RWPE1 (cell line): ENCODE measurements at regions not wholly inside any gene's neighbourhood (a gene's known extent, or its start where the extent isn't known, plus 50 kb on each side); places are given as distances from the start of the nearest gene placed in this dataset.

ENCODE experiments used
- CTCF ChIA-PET: fragments of 350-600 bp; sonication (Branson Sonifier 250); formaldehyde crosslinking; extraction: SDS; loops from one replicate; lab custom pipeline; 2021; lab: Yijun Ruan, JAX
- POLR2A ChIA-PET: fragments of 400-600 bp; formaldehyde crosslinking; extraction: SDS; loops from one replicate; lab custom pipeline; 2020; ENCODE audit warnings: antibody characterized with exemption; ENCODE audit not compliant: low non-redundant PET; lab: Yijun Ruan, JAX
- DNase-seq: peaks from one replicate; pipeline ENCODE4 v3.0.0; 2012; ENCODE audit warnings: low spot score
- H3K27ac ChIP-seq: fragments of 450-650 bp; 2 replicates; pipeline ENCODE4 v1.5.1; 2017
- CTCF ChIP-seq: fragments of 450-650 bp; conservative IDR thresholded peaks from 2 replicates; pipeline ENCODE4 v1.5.1; 2017; ENCODE audit warnings: low read depth, mild to moderate bottlenecking

GRCh38 chr1:212225416-212225815 is 59.8 kb upstream of the PPP2R5A start:
- DNase-seq = no peak
- ChIA-PET CTCF (no interaction called here), POLR2A (no interaction called here)
- no peak for TF ChIP-seq CTCF
- H3K27ac ChIP-seq = no peak overlapping the region

GRCh38 chr1:212225871-212226302 is 59.3 kb upstream of the PPP2R5A start:
- TF ChIP-seq CTCF = no peak
- POLR2A ChIA-PET = no interaction called here
- no peak for DNase-seq
- no peak overlapping the region for H3K27ac ChIP-seq
- CTCF ChIA-PET = no interaction called here

- no peak overlapping the region for H3K27ac ChIP-seq
- ChIA-PET CTCF (no interaction called here), POLR2A (no interaction called here)
- no peak for TF ChIP-seq CTCF
- no peak for DNase-seq
Measured at GRCh38 chr1:212226467-212226866, 58.7 kb upstream of the PPP2R5A start.

GRCh38 chr1:212228076-212228475 is 57.1 kb upstream of the PPP2R5A start:
- H3K27ac ChIP-seq = no peak overlapping the region
- no peak for TF ChIP-seq CTCF
- DNase-seq = no peak
- POLR2A ChIA-PET = no interaction called here
- CTCF ChIA-PET = interaction anchor here (0.6 to 0.7 kb wide), 2 partner anchors 228 to 567 kb away, joined by 3 read pairs; no protein-coding TSS in a partner anchor

- H3K27ac ChIP-seq = no peak overlapping the region
- no peak for TF ChIP-seq CTCF
- DNase-seq = no peak
- POLR2A ChIA-PET = no interaction called here
- CTCF ChIA-PET = interaction anchor here (0.6 kb wide), 1 partner anchor 227 kb away, joined by 3 read pairs; no protein-coding TSS in a partner anchor
Measured at GRCh38 chr1:212228591-212229119, 56.6 kb upstream of the PPP2R5A start.

GRCh38 chr1:212229654-212230053 is 55.6 kb upstream of the PPP2R5A start:
- POLR2A ChIA-PET = no interaction called here
- DNase-seq = no peak
- no peak overlapping the region for H3K27ac ChIP-seq
- TF ChIP-seq CTCF = no peak
- CTCF ChIA-PET = no interaction called here
